Heart left ventricle (tissue), 13 donors: ENCODE measurements at regions not wholly inside any gene's neighbourhood (a gene's known extent, or its start where the extent isn't known, plus 50 kb on each side); places are given as distances from the start of the nearest gene placed in this dataset.

ENCODE experiments used
- CTCF ChIP-seq, 12 donors: fragments of 200-600 bp; sonication (generic) in 4 of 12; IDR thresholded peaks; one replicate each; pipeline versions ENCODE4 v1.5.0 to v1.8.0; 2018 to 2022; ENCODE audit warnings: antibody characterized with exemption in 12 of 12, mild to moderate bottlenecking in 5 of 12
- POLR2A ChIP-seq, 2 donors: fragments of 450-650 bp; IDR thresholded peaks; one replicate each; pipeline ENCODE4 v1.6.1; 2017; ENCODE audit warnings: antibody characterized with exemption in 2 of 2, mild to moderate bottlenecking in 2 of 2, moderate library complexity in 2 of 2
- donor health status: ischemic (EF 13 %, LVEDD 7.1; RV severe dilation, severe dysfunction).
- donor health status: DM: no; HTN: yes; CAD: no.
- donor health status: DM: no; HTN: no; CAD: no.
- donor health status: ischemic (EF 25% LVEDD 6.9; RV normal size, moderate dysfunction).
- donor health status: ischemic (EF 25% LVEDD 5.7; RV mildly dilated, moderate dysfunction).
- donor health status: ischemic (EF 35%, LVEDD 5.7; RV mildly dilated, moderate dysfunction).
- donor health status: nonischemic (EF 11% LVEDD 7.7; RV severe dilation, severe dysfunction).
- donor health status: DM: yes; HTN: yes; CAD: no.
- donor health status: PGD.
- donor health status: ischemic (EF 29% LVEDD 5.4; RV normal size, mild dysfunction).
- donor health status: nonischemic (EF 23%, LVEDD 6.1; RV moderate dilation, normal function).

DNA sequence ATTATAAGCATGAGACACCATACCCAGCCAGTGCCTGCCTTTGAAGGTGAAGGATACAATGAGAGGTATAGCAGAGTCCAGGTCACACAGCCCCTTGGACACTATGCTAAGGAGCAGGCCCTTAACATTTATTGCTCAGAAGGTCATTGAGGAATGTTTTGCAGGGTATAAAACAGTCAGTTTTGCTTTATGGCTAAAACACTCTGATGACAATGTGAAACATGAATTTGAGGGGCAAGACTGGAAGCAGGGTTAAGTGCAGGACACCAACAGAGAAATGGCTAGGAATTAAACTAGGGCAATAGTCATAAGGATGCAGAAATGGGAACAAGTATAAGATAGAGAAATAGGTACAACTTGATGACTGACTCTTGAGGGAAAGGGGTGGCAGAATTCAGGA, 141.1 kb downstream of the METTL4 start:
- TF ChIP-seq CTCF (IDR thresholded peaks at IDR 0.05) (no peak), POLR2A (IDR thresholded peaks at IDR 0.05) (no peak)
